GM12892 (cell line): ENCODE measurements at regions not wholly inside any gene's neighbourhood (a gene's known extent, or its start where the extent isn't known, plus 50 kb on each side); places are given as distances from the start of the nearest gene placed in this dataset.

Experiments used
- POLR2A ChIP-seq: IDR thresholded peaks from 2 replicates; pipeline ENCODE4 v1.6.1; 2011; ENCODE audit warnings: low read depth, low read length, control low read depth
- POLR2AphosphoS5 ChIP-seq: IDR thresholded peaks from 2 replicates; pipeline ENCODE4 v1.6.1; 2011; ENCODE audit warnings: low read depth, low read length, control low read depth

DNA sequence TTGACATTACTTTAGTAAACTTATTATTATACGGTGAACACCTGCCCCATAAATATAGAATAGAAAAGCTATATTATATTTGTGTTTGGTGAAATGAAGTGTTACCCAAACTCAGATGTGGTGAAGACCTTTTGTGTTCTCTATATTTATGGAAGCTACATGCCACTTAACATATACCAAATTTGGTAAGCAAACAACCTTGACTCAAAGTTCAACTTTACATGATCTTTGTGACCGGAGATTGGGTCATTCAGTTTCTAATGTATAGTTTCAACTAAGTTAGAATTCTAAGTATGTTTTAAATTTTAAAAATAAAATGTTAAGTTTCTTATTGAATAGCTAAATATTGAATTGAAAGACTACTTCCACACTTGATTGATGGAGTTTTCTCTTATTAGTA lies 288.6 kb upstream of the SEMA3D start:
- TF ChIP-seq POLR2AphosphoS5 (no peak), POLR2A (no peak)
